K562 (cell line): ENCODE measurements at regions not wholly inside any gene's neighbourhood (a gene's known extent, or its start where the extent isn't known, plus 50 kb on each side); places are given as distances from the start of the nearest gene placed in this dataset.
A peak's percentile ranks its signal among the peaks of the same experiment; 100 is the strongest.

Experiments used
- ATF1 ChIP-seq, 2 experiments: fragments of 450-650 bp in 1 of 2; IDR thresholded peaks; 2 replicates each; pipeline ENCODE4 v1.6.1; 2016; ENCODE audit warnings: missing compliant biosample characterization in 1 of 2, missing genetic modification characterization in 1 of 2
- EHMT2 ChIP-seq: fragments of 450-650 bp; IDR thresholded peaks from 2 replicates; pipeline ENCODE4 v1.6.1; 2018; ENCODE audit warnings: antibody characterized with exemption
- GTF2F1 ChIP-seq: IDR thresholded peaks from 2 replicates; pipeline ENCODE4 v1.6.1; 2011; ENCODE audit warnings: low read depth, low read length, improper control_type of control experiment
- MAZ ChIP-seq, 2 experiments: fragments of 450-650 bp in 1 of 2; sonication (generic) in 1 of 2; formaldehyde crosslinking; IDR thresholded peaks in 1 of 2; conservative IDR thresholded peaks in 1 of 2; 2 replicates each; pipeline versions ENCODE4 v1.4.0 to v1.5.0; 2020; ENCODE audit warnings: mild to moderate bottlenecking in 1 of 2, missing genetic modification reagents in 1 of 2
- NCOA6 ChIP-seq: fragments of 450-650 bp; IDR thresholded peaks from 2 replicates; pipeline ENCODE4 v1.6.1; 2017; ENCODE audit warnings: mild to moderate bottlenecking
- NEUROD1 ChIP-seq: fragments of 150-350 bp; IDR thresholded peaks from 2 replicates; pipeline ENCODE4 v1.6.1; 2014; ENCODE audit warnings: borderline replicate concordance, low read length, low read depth; ENCODE audit not compliant: partially characterized antibody
- NRF1 ChIP-seq, 2 experiments: fragments of 450-650 bp; IDR thresholded peaks in 1 of 2; conservative IDR thresholded peaks in 1 of 2; 2 replicates each; pipeline ENCODE4 v1.6.1; 2014; ENCODE audit warnings: mild to moderate bottlenecking in 2 of 2
- RAD21 ChIP-seq, 2 experiments: fragments of 250-450 bp in 1 of 2; fragments of 450-650 bp in 1 of 2; sonication (Bioruptor Pico) in 1 of 2; formaldehyde crosslinking in 1 of 2; IDR thresholded peaks in 1 of 2; conservative IDR thresholded peaks in 1 of 2; 2 replicates each; pipeline versions ENCODE4 v1.4.0 to v1.8.0; 2020 to 2022; ENCODE audit warnings: mild to moderate bottlenecking in 2 of 2, moderate library complexity in 1 of 2
- RAD51 ChIP-seq: fragments of 450-650 bp; IDR thresholded peaks from 2 replicates; pipeline ENCODE4 v1.7.1; 2016; ENCODE audit warnings: low read depth, mild to moderate bottlenecking, borderline replicate concordance
- RB1 ChIP-seq: fragments of 450-650 bp; IDR thresholded peaks from 2 replicates; pipeline ENCODE4 v1.6.1; 2017; ENCODE audit warnings: low read depth, mild to moderate bottlenecking
- RBM22 ChIP-seq: fragments of 200-400 bp; formaldehyde crosslinking; IDR thresholded peaks from 2 replicates; pipeline ENCODE4 v1.6.1; 2018; ENCODE audit warnings: low read length, low read depth; ENCODE audit not compliant: poor library complexity, severe bottlenecking
- RUNX1 ChIP-seq: sonication (generic); IDR thresholded peaks from 2 replicates; pipeline ENCODE4 v1.6.1; 2016; ENCODE audit warnings: antibody characterized with exemption, low read depth
- SMC3 ChIP-seq: conservative IDR thresholded peaks from 2 replicates; pipeline ENCODE4 v1.6.1; 2011; ENCODE audit warnings: low read depth, low read length, improper control_type of control experiment; ENCODE audit not compliant: insufficient read depth
- SPI1 ChIP-seq: IDR thresholded peaks from 2 replicates; pipeline ENCODE4 v1.6.1; 2011; ENCODE audit warnings: low read depth, low read length, control low read depth, borderline replicate concordance
- TCFL5 ChIP-seq: fragments of 250-450 bp; sonication (Bioruptor Pico); conservative IDR thresholded peaks from 2 replicates; pipeline ENCODE4 v1.6.1; 2021; ENCODE audit warnings: mild to moderate bottlenecking, moderate library complexity, matching md5 sums
- ZNF384 ChIP-seq: IDR thresholded peaks from 2 replicates; pipeline ENCODE4 v1.6.1; 2012; ENCODE audit warnings: low read depth, low read length, improper control_type of control experiment
- TF ChIP-seq, protein P1 (sequence below), 3 experiments: IDR thresholded peaks in 2 of 3; conservative IDR thresholded peaks in 1 of 3; 2 replicates each; pipeline ENCODE4 v1.5.1; 2011 to 2012; ENCODE audit warnings: low read length in 3 of 3, mild to moderate bottlenecking in 3 of 3, control low read depth in 2 of 3, improper control_type of control experiment in 1 of 3, inconsistent platforms in 1 of 3, low read depth in 1 of 3, mixed read lengths in 1 of 3, moderate library complexity in 1 of 3; ENCODE audit not compliant: insufficient read depth in 2 of 3
- TF ChIP-seq, protein P2 (sequence below): fragments of 450-650 bp; formaldehyde crosslinking; IDR thresholded peaks from 2 replicates; pipeline ENCODE4 v1.4.0; 2022; ENCODE audit warnings: missing genetic modification characterization
- TF ChIP-seq, protein P3 (sequence below), 2 experiments: fragments of 450-650 bp; conservative IDR thresholded peaks; 2 replicates each; pipeline ENCODE4 v1.6.1; 2017; ENCODE audit warnings: mild to moderate bottlenecking in 2 of 2, moderate library complexity in 2 of 2
- TF ChIP-seq, protein P4 (sequence below): fragments of 450-650 bp; formaldehyde crosslinking; IDR thresholded peaks from 2 replicates; pipeline ENCODE4 v1.4.0; 2020; ENCODE audit warnings: mild to moderate bottlenecking, moderate library complexity

DNA sequence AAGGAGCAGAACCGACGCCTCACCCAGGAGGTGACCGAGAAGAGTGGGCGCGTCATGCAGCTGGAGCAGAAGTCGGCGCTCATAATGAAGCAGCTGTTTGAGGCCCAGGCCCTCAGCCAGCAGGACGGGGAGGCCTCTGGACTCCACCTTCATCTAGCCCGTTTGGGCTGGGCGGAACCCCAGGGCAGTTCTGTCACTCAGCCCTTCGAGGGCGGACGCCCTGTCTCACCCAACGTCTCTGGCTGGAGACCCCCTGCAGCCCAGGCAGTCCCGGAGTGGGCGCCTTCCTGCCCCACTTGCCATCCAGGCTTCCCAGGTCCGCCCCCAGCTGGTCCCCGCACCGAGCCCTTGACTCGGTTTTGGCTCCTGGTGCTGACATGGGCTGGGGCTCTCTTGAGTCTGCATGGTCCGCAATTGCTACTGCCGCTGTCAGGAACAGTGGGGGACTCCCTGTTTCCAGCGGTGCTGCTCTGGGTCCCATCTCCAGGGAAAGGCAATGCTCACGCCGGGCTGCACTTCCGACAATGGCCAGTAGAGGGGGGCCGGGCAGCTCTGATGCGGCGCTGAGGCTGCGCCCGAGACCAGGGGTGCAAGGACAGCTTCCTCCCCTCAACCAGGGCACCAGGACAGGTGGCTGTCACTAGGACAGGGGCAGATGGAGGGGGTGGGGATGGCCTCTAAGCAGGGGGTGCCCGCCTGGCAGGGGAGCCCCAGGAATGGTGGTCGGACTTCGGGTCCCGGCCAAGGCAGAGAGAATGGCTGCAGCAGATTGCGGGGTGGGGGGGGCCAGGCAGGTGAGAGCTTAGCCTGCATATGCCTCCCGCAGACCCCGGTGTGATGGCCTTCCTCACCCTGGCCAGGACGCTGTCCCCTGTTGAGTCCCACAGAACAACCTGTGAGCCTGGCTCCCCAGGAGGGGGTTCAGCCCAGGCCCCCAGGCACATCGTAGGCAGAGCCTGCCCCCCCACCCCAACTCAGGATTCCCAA lies 71.2 kb upstream of the KCTD7 start (continued):
- TF ChIP-seq NEUROD1, result peak; percentile 20
- peak in 1 of 2 experiments; percentile 45; a peak in 3 of 4 replicates for TF ChIP-seq NRF1 (conservative IDR thresholded peaks at IDR 0.05 in 1 of 2, IDR thresholded peaks at IDR 0.05 in 1 of 2)
- peak in 1 of 2 experiments; percentile 40; a peak in 1 of 4 replicates for TF ChIP-seq MAZ (CRISPR knock-in tag; conservative IDR thresholded peaks at IDR 0.05 in 1 of 2, IDR thresholded peaks at IDR 0.05 in 1 of 2)
- TF ChIP-seq, protein P1, sequence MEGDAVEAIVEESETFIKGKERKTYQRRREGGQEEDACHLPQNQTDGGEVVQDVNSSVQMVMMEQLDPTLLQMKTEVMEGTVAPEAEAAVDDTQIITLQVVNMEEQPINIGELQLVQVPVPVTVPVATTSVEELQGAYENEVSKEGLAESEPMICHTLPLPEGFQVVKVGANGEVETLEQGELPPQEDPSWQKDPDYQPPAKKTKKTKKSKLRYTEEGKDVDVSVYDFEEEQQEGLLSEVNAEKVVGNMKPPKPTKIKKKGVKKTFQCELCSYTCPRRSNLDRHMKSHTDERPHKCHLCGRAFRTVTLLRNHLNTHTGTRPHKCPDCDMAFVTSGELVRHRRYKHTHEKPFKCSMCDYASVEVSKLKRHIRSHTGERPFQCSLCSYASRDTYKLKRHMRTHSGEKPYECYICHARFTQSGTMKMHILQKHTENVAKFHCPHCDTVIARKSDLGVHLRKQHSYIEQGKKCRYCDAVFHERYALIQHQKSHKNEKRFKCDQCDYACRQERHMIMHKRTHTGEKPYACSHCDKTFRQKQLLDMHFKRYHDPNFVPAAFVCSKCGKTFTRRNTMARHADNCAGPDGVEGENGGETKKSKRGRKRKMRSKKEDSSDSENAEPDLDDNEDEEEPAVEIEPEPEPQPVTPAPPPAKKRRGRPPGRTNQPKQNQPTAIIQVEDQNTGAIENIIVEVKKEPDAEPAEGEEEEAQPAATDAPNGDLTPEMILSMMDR (IDR thresholded peaks at IDR 0.05 in 2 of 3, conservative IDR thresholded peaks at IDR 0.05 in 1 of 3; ENCODE audit: insufficient read depth in 2 of 3, low read depth in 1 of 3, low read length in 3 of 3), result peak; percentile 90 to 96 (median 90)
- no peak for TF ChIP-seq NCOA6
- TF ChIP-seq, protein P2, sequence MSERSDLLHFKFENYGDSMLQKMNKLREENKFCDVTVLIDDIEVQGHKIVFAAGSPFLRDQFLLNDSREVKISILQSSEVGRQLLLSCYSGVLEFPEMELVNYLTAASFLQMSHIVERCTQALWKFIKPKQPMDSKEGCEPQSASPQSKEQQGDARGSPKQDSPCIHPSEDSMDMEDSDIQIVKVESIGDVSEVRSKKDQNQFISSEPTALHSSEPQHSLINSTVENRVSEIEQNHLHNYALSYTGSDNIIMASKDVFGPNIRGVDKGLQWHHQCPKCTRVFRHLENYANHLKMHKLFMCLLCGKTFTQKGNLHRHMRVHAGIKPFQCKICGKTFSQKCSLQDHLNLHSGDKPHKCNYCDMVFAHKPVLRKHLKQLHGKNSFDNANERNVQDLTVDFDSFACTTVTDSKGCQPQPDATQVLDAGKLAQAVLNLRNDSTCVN (CRISPR knock-in tag), result no peak
- TF ChIP-seq, protein P3, sequence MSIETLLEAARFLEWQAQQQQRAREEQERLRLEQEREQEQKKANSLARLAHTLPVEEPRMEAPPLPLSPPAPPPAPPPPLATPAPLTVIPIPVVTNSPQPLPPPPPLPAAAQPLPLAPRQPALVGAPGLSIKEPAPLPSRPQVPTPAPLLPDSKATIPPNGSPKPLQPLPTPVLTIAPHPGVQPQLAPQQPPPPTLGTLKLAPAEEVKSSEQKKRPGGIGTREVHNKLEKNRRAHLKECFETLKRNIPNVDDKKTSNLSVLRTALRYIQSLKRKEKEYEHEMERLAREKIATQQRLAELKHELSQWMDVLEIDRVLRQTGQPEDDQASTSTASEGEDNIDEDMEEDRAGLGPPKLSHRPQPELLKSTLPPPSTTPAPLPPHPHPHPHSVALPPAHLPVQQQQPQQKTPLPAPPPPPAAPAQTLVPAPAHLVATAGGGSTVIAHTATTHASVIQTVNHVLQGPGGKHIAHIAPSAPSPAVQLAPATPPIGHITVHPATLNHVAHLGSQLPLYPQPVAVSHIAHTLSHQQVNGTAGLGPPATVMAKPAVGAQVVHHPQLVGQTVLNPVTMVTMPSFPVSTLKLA (conservative IDR thresholded peaks at IDR 0.05), result peak in 1 of 2 experiments; percentile 19; a peak in 1 of 4 replicates
- TF ChIP-seq RAD21 (CRISPR knock-in tag; conservative IDR thresholded peaks at IDR 0.05 in 1 of 2, IDR thresholded peaks at IDR 0.05 in 1 of 2), result peak; percentile 78 to 89
- TF ChIP-seq RAD51, result no peak
- no peak for TF ChIP-seq TCFL5 (CRISPR knock-in tag)
- TF ChIP-seq RUNX1, result no peak
- TF ChIP-seq ATF1 (CRISPR knock-in tag; IDR thresholded peaks at IDR 0.05), result no peak
- peak; percentile 46 for TF ChIP-seq ATF1 (tag; IDR thresholded peaks at IDR 0.05)
- TF ChIP-seq RBM22, result peak; percentile 5
- no peak for TF ChIP-seq EHMT2
- TF ChIP-seq SMC3, result peak; percentile 84
- no peak for TF ChIP-seq GTF2F1
- peak; percentile 35; the same call in 1 of the 2 replicates for TF ChIP-seq ZNF384
- TF ChIP-seq, protein P4, sequence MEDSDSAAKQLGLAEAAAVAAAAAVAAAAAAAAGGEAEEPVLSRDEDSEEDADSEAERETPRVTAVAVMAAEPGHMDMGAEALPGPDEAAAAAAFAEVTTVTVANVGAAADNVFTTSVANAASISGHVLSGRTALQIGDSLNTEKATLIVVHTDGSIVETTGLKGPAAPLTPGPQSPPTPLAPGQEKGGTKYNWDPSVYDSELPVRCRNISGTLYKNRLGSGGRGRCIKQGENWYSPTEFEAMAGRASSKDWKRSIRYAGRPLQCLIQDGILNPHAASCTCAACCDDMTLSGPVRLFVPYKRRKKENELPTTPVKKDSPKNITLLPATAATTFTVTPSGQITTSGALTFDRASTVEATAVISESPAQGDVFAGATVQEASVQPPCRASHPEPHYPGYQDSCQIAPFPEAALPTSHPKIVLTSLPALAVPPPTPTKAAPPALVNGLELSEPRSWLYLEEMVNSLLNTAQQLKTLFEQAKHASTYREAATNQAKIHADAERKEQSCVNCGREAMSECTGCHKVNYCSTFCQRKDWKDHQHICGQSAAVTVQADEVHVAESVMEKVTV (CRISPR knock-in tag), result peak; percentile 60
- 0 out of 2 replicates have a peak, but pooled peaks have one; percentile 21 for TF ChIP-seq SPI1
- 0 out of 2 replicates have a peak, but pooled peaks have one; percentile 27 for TF ChIP-seq RB1
